ENCODE measurements at regions not wholly inside any gene's neighbourhood (a gene's known extent, or its start where the extent isn't known, plus 50 kb on each side); places are given as distances from the start of the nearest gene placed in this dataset.
"Not testable (repeated sequence)": the region's sequence is repeated elsewhere in the genome, so short reads cannot be mapped to it uniquely, and the experiment has no call there.

DNA sequence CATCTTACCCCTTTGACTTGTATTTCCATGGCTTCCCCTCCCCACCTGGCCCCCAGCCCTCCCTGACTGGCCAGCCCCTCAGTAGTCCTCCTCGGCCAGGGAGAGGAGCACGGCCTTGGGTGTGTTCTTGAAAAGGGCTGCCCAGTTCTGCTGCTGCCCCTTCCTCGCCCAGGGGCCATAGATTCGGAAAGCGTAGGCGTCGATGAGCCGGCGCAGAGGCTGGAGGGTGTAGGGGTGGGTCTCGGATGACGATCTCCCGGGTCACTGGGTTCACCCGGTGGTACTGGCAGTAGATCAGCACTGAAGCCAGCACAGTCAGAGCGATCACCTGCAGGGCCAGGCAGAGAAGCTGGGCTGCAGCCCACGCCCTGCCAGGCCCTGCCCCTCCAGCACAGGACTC lies 71.7 kb downstream of the ZNF479 start:
- not testable (repeated sequence) for H3K9me3 Mint-ChIP-seq, H3K27ac Mint-ChIP-seq, H3K27me3 Mint-ChIP-seq, ATAC-seq, H3K4me3 Mint-ChIP-seq, H3K4me1 Mint-ChIP-seq, H3K36me3 Mint-ChIP-seq

DNA sequence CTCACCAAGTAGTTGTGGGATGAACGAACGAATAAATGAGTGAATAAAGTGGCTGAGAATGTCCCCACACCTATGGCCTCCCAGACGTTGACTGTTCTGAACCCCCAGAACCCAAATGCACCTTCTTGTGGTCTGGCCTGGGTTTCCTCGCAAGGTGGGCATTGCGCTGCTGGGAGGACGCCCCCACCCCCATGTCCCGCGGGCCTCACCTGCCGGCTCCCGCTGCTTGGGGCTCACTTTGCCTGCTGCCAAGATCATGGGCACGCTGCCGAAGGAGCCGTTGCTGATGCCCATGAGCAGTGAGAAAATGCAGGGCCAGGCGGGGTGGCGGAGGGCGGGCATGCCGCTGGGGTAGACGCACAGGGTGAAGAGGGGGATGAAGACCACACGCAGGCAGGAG lies 115.9 kb downstream of the ZNF479 start:
- not testable (repeated sequence) for H3K4me1 Mint-ChIP-seq, H3K36me3 Mint-ChIP-seq, H3K27me3 Mint-ChIP-seq, H3K27ac Mint-ChIP-seq, H3K9me3 Mint-ChIP-seq, H3K4me3 Mint-ChIP-seq, ATAC-seq

DNA sequence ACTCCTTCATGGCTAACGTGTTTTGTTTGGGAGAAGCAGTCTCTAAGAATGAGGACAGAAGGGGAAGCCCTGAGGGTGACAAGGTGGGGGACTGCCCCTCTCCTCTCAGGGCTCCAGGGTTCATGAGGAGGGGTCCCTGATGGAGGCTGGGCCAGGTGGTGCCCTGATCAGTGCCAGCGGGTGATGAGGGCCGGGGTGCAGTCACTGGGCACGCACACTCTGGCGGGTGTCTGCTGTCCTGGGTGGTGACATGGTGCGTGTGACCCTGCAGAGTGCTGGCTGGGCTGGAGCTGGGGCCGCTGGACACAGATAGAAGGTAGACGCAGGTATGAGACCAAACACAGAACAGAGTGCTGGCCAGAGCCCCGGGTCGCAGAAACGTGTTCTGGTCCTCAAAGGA lies 118.5 kb downstream of the ZNF479 start:
- not testable (repeated sequence) for H3K27ac Mint-ChIP-seq, H3K27me3 Mint-ChIP-seq, H3K4me3 Mint-ChIP-seq, H3K36me3 Mint-ChIP-seq, H3K4me1 Mint-ChIP-seq, ATAC-seq, H3K9me3 Mint-ChIP-seq

DNA sequence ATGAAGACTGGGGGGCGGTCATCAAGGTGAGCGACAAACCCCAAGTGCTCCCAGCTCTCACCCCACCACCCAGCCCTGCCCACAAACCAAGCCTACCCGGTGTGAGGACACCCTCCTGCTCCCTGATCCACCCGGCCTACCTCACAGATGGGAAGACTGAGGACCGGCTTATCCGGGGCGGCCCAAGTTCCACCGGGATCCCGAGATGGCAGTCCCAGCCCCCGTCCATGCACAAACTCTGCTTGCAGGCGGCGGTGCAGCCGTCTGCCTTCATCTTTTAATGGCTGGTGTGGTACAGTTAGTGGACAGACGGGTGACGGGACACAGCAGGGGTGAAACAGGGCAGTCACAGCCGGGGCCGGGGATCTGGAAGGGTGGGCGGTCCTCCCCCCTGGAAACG lies 119.3 kb downstream of the ZNF479 start:
- H3K27ac Mint-ChIP-seq, result not testable (repeated sequence)

DNA sequence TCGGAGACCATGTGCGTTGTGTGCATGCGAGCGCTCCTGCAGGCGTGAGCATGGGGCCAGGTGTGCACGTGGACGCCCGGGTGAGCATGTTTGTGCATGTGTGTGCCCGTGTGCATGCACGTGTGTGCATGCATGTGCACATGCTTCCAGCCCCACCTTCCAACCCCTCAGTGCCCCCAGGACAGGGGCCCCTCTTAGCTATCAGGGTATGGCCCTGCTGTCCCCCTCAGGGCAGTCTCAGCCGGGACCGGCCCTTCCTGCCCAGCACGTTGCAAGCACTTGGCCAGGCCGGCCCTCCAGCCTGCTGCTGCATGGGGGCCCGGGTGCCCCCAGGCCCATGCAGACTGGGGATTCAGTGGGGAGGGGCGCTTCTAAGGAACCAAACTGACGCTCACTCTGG lies 123.0 kb downstream of the ZNF479 start:
- not testable (repeated sequence) for H3K4me1 Mint-ChIP-seq, H3K4me3 Mint-ChIP-seq, H3K36me3 Mint-ChIP-seq, H3K9me3 Mint-ChIP-seq, H3K27me3 Mint-ChIP-seq, H3K27ac Mint-ChIP-seq
- peak; percentile 41 for ATAC-seq

More for the DNA sequence above, 119.3 kb downstream of the ZNF479 start:
- H3K36me3 Mint-ChIP-seq, H3K9me3 Mint-ChIP-seq, ATAC-seq, H3K27me3 Mint-ChIP-seq, H3K4me1 Mint-ChIP-seq, H3K4me3 Mint-ChIP-seq: not testable (repeated sequence)

DNA sequence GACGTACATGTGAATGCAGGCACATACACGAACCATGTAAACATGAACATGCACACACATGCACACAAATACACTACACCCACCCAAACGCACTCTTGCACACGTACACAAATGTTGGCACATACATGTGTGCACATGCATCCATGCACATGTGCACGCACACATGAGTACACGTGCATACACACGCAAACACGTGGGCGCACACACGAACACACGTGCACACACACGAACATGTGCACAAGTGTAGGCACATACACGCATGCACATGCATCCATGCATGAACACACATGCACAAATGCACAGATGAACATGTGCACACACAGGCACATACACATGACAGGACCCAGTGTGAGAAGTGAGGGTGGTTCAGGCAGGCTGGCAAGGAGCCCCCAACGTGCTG lies 126.3 kb downstream of the ZNF479 start:
- not testable (repeated sequence) for H3K9me3 Mint-ChIP-seq, H3K36me3 Mint-ChIP-seq, H3K4me1 Mint-ChIP-seq, H3K4me3 Mint-ChIP-seq, ATAC-seq, H3K27me3 Mint-ChIP-seq, H3K27ac Mint-ChIP-seq

DNA sequence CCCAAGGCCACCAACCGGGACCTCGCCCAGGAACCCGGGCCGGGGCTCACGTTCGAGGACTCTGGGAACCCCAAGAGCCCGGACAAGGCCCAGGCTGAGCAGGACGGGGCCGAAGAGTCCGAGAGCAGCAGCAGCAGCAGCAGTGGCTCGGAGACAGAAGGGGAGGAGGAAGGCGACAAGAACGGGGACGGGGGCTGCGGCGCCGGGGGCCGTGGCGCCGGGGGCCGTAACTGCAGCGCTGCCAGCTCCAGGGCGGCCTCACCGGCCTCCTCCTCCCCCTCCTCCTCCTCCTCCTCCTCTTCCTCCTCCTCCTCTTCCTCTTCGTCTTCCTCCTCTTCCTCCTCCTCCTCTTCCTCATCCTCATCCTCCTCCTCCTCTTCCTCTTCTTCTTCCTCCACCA lies 128.4 kb downstream of the ZNF479 start:
- not testable (repeated sequence) for H3K36me3 Mint-ChIP-seq, H3K27ac Mint-ChIP-seq, H3K27me3 Mint-ChIP-seq, H3K4me3 Mint-ChIP-seq, H3K4me1 Mint-ChIP-seq, H3K9me3 Mint-ChIP-seq, ATAC-seq

DNA sequence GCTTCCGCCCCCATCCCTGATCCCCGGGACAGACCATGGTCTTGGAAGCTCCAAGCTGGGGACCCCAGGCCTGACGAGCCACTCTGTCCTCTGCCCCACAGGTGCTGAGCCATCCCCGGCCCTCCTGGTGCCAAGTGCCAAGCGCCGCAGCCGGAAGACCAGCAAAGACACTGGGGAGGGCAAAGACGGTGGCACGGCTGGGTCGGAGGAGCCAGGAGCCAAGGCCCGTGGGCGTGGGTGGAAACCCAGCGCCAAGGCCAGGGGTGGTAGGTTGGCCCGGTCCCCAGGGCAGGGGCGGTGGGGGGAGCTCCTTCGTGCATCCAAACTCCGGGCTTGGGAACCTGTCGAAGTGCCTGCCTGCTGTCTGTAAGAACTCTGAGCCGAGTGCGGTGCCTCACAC lies 130.3 kb downstream of the ZNF479 start:
- ATAC-seq, result peak; percentile 8
- H3K27ac Mint-ChIP-seq, H3K4me3 Mint-ChIP-seq, H3K27me3 Mint-ChIP-seq, H3K36me3 Mint-ChIP-seq, H3K4me1 Mint-ChIP-seq, H3K9me3 Mint-ChIP-seq: not testable (repeated sequence)

DNA sequence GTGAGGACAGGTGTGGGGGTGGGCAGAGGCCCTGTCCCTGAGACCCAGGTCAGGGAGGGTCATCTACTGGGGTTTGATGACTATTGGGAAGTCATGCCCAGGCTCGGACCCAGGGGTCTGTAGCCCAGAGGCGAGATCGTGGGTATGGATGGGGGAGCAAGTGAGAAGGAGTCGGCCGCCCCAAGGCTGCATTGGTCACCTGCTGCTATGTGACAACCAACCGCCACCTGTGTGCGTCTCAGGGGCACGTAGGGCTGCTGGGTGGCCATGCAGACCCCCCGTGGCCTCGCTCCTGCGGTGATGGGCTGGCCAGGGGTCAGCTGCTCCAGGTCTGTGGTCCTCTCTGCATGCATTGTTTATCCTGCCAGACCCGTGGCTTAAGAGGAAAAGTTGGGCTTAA lies 138.5 kb downstream of the ZNF479 start:
- H3K27me3 Mint-ChIP-seq, H3K9me3 Mint-ChIP-seq, ATAC-seq, H3K36me3 Mint-ChIP-seq, H3K27ac Mint-ChIP-seq, H3K4me1 Mint-ChIP-seq, H3K4me3 Mint-ChIP-seq: not testable (repeated sequence)

DNA sequence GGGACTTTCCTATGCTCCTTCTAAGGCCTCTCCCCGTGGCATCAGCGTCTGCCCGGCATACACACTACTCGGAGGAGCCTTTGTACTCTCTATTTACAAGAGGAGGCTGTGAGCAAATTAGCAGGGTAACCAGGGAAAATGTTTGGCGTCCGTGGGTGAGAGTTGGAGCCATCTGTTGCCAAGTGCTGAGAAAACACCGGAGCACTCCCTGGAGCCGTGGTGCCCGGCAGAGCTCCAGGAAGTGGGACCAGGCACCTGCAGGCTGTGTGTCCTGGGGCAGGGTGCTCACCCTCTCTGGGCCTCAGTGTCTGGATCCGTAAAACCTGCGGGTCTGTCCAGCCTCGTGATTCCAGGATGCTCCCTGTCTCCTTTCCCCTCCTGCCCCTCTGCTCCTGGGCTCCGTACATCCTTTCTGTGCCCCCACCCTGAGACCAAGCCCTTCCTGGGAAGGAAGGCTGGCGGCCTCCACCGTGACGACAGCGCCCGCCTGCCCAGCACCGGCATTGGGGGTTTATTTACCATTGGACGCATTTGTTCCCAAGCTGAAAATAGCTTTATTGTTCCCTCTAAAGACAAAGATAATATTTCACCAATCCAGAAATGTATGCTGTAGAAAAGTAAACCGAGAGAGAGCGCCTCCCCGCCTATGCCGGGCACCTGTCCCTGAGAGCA lies 174.4 kb downstream of the ZNF479 start:
- ATAC-seq, result peak; percentile 44
- not testable (repeated sequence) for H3K9me3 Mint-ChIP-seq, H3K4me1 Mint-ChIP-seq, H3K27ac Mint-ChIP-seq, H3K4me3 Mint-ChIP-seq, H3K27me3 Mint-ChIP-seq, H3K36me3 Mint-ChIP-seq

DNA sequence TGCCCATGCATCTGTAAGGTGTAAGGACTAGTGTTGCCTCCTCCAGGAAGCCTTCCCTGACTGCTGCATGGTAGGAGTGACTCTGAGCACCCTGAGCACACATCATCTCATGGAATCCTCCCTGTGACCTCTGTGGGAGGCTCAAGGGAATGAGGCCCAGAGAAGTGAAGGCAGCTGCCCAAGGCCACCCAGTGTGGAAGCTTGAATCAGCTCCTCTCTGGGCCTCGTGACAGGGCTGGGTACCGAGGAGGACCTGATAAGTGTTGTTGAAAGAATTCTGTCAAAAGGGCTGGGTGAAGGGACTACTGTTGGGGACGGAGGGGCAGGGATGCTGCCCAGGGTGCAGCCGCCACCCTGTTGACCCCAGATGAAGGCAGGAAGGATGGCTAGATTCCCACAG lies 175.2 kb downstream of the ZNF479 start:
- not testable (repeated sequence) for H3K9me3 Mint-ChIP-seq, H3K27me3 Mint-ChIP-seq, H3K4me3 Mint-ChIP-seq, H3K36me3 Mint-ChIP-seq, H3K27ac Mint-ChIP-seq, H3K4me1 Mint-ChIP-seq
- peak; percentile 46 for ATAC-seq

DNA sequence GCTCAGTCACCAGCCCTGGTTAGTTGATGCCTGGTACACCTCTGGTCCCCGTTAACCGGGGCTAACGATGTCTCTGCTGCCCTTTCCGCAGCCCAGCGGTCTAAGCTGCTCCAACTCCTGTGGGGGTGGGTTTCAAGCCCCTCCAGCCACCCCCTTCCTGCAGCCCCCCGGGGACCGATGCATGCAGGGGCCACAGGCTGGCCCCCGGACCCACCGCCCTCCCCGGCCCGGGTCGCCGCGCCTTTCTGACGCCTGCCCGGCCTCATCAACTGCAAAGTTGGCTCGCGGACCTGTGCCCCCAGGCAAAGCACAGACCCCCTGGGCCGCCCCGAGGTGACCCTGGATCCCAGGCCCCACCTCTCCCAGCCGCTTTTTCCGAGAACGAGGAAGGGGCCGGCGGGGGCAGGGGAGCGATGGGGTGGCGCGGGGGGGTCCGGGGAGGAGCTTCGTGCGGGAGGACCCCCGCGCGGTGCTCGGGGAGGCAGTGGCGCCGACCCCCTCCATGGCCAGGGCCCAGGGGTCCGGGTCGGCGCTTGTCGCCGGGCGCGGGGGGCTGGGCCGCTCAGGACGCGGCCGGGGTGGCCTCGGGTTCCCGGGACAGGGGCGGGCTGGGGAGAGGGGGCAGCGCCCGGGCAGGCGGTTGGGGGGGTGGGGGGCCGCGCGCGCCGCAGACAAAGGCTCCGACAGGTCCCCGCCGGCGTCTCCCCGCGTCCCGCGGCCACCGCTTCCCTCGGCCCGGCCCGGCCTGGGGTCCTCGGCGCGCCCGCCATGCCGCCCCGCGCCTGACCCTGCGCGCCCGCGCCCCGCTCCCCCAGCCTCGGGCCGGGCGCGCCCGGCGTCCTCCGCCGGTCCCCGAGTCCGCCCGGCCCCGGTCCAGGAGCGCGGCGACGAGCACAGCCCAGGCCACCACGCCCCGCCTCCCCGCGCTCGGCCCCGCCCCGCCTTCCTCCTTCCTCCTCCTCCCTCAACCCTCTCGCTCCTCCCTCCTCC lies 183.6 kb downstream of the ZNF479 start:
- H3K9me3 Mint-ChIP-seq, H3K4me1 Mint-ChIP-seq, H3K27ac Mint-ChIP-seq, H3K36me3 Mint-ChIP-seq, H3K27me3 Mint-ChIP-seq, H3K4me3 Mint-ChIP-seq: not testable (repeated sequence)
- peak; percentile 73 for ATAC-seq

DNA sequence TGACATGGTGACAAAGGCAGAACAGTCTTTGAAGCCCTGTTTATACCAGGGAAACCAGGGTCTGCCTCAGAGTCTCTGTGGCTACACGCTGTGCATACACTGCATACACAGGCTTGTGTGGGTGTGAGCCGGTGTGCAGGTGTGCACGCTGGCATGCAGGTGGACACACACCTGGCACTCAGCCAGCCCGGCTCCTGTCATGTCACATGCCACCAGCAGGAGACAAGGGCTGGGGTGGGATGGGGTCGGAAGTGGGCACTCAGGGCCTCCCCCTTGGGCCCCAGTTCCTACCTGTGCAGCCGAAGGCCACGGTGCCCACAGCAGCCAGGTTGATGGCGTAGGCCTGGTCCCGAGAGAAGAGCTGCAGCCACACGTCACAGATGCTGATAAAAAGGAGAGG lies 192.2 kb downstream of the ZNF479 start:
- not testable (repeated sequence) for H3K9me3 Mint-ChIP-seq, H3K36me3 Mint-ChIP-seq, H3K27ac Mint-ChIP-seq, H3K4me1 Mint-ChIP-seq, H3K27me3 Mint-ChIP-seq, H3K4me3 Mint-ChIP-seq
- peak; percentile 59 for ATAC-seq

DNA sequence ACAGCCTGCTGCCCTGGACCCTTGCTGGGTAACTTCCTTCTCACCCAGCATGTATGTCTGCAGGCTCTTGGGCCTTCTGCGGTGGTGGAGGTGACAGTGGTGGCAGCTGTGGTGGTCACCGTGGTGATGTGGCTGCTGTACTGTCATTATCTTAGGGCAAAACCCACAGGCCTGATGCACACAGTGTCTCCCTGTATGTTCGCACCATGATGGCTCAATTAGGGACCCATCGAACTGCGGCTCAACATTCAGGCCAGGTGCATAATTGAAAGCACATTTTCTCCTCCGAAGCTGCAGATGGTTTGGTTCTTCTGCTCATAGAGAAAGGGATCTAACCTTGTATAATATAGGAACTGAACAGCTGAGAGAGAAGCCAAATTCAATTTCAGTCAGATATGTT lies 208.3 kb downstream of the ZNF479 start:
- not testable (repeated sequence) for H3K9me3 Mint-ChIP-seq, ATAC-seq, H3K4me1 Mint-ChIP-seq, H3K27ac Mint-ChIP-seq, H3K4me3 Mint-ChIP-seq, H3K27me3 Mint-ChIP-seq, H3K36me3 Mint-ChIP-seq

DNA sequence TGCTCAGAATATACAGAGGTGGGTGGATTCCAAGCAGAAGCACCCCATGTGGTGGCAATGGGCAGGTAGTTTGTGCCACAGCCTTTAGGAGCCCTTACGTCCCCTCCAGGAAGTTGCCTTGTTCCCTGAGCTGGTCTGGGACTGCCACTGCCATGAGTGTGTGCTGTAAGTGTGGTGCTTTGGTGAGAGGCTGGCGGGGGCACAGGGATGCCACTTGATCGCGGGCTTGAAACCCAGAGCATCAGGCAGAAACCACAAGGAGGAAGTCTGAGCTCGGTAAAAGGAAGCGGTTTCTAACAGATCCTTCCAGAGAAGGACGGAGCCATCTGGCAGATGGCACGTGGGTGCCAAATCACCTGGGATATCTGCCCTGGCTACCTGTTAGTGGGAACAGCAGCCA lies 221.3 kb downstream of the ZNF479 start:
- H3K4me1 Mint-ChIP-seq, H3K27me3 Mint-ChIP-seq, ATAC-seq, H3K9me3 Mint-ChIP-seq, H3K4me3 Mint-ChIP-seq, H3K36me3 Mint-ChIP-seq, H3K27ac Mint-ChIP-seq: not testable (repeated sequence)

DNA sequence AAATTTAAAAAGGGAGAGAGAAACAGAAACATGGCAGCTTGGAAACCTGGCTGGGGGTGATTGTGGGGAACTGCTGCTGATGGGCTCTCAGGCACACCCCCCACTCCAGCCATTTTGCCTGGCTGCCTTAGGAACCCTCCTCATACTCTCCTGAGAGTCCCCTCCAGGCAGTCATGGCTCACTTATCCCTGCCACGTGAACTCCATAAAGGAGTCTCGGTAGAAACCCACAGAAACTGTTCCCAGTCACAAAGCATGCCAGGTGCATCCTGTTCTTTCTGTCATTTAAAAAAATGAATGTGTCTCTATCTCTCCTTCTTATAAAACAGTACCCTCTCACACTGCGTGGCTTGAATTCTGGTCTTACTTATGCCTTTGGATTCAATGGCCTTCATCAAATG lies 242.8 kb downstream of the ZNF479 start:
- H3K27ac Mint-ChIP-seq, ATAC-seq, H3K36me3 Mint-ChIP-seq, H3K4me3 Mint-ChIP-seq, H3K27me3 Mint-ChIP-seq, H3K9me3 Mint-ChIP-seq, H3K4me1 Mint-ChIP-seq: not testable (repeated sequence)
